ENCODE measurements at regions not wholly inside any gene's neighbourhood (a gene's known extent, or its start where the extent isn't known, plus 50 kb on each side); places are given as distances from the start of the nearest gene placed in this dataset.

- Mint-ChIP-seq H3K36me3 (ENCODE audit: low read depth) (no peaks in the 10 kb centered on the region), H3K27ac (no peak overlapping the region), H3K9me3 (peaks cover 4% of the 10 kb centered on the region), H3K27me3 (ENCODE audit: low read depth) (peaks cover 14% of the 10 kb centered on the region), H3K4me1 (ENCODE audit: low read depth) (no peaks in the 10 kb centered on the region), H3K4me3 (no peak overlapping the region)
- CTCF ChIA-PET = no interaction called here
- DNase-seq = no peak
- intact Hi-C loops (cut with micrococcal nuclease) = no loop called here
Observed at GRCh38 chr3:179503152-179503551, 51.9 kb upstream of the GNB4 start.

GRCh38 chr3:179503640-179504039, 52.4 kb upstream of the GNB4 start:
- intact Hi-C loops (cut with micrococcal nuclease) = no loop called here
- no peaks in the 10 kb centered on the region for H3K36me3 Mint-ChIP-seq (ENCODE audit: low read depth)
- no peak for DNase-seq
- H3K4me3 Mint-ChIP-seq = no peak overlapping the region
- H3K27me3 Mint-ChIP-seq (ENCODE audit: low read depth) = peaks cover 14% of the 10 kb centered on the region
- H3K27ac Mint-ChIP-seq = no peak overlapping the region
- peaks cover 4% of the 10 kb centered on the region for H3K9me3 Mint-ChIP-seq
- H3K4me1 Mint-ChIP-seq (ENCODE audit: low read depth) = no peaks in the 10 kb centered on the region
- CTCF ChIA-PET = no interaction called here

GRCh38 chr3:179504371-179504770, 53.1 kb upstream of the GNB4 start:
- DNase-seq = no peak
- no peaks in the 10 kb centered on the region for H3K36me3 Mint-ChIP-seq (ENCODE audit: low read depth)
- no peaks in the 10 kb centered on the region for H3K4me1 Mint-ChIP-seq (ENCODE audit: low read depth)
- H3K27ac Mint-ChIP-seq = no peak overlapping the region
- intact Hi-C loops (cut with micrococcal nuclease) = no loop called here
- no peak overlapping the region for H3K4me3 Mint-ChIP-seq
- peaks cover 1% of the 10 kb centered on the region for H3K9me3 Mint-ChIP-seq
- CTCF ChIA-PET = interaction anchor here (1.1 kb wide), 1 partner anchor 8 kb away, joined by 3 read pairs; no protein-coding TSS in a partner anchor
- peaks cover 14% of the 10 kb centered on the region for H3K27me3 Mint-ChIP-seq (ENCODE audit: low read depth)

- Mint-ChIP-seq H3K4me1 (ENCODE audit: low read depth) (no peaks in the 10 kb centered on the region), H3K36me3 (ENCODE audit: low read depth) (no peaks in the 10 kb centered on the region), H3K4me3 (no peak overlapping the region), H3K27ac (no peak overlapping the region), H3K9me3 (no peaks in the 10 kb centered on the region), H3K27me3 (ENCODE audit: low read depth) (peaks cover 12% of the 10 kb centered on the region)
- intact Hi-C loops (cut with micrococcal nuclease) = no loop called here
- no peak for DNase-seq
- CTCF ChIA-PET = interaction anchor here (0.7 to 1.1 kb wide), 2 partner anchors 9 to 102 kb away, joined by 3 read pairs; no protein-coding TSS in a partner anchor
Observed at GRCh38 chr3:179505534-179505933, 54.3 kb upstream of the GNB4 start.

GRCh38 chr3:179506792-179507191, 55.5 kb upstream of the GNB4 start:
- CTCF ChIA-PET = no interaction called here
- H3K4me3 Mint-ChIP-seq = no peak overlapping the region
- DNase-seq = no peak
- no peaks in the 10 kb centered on the region for H3K4me1 Mint-ChIP-seq (ENCODE audit: low read depth)
- intact Hi-C loops (cut with micrococcal nuclease) = no loop called here
- no peak overlapping the region for H3K27ac Mint-ChIP-seq
- no peaks in the 10 kb centered on the region for H3K9me3 Mint-ChIP-seq
- no peaks in the 10 kb centered on the region for H3K36me3 Mint-ChIP-seq (ENCODE audit: low read depth)
- H3K27me3 Mint-ChIP-seq (ENCODE audit: low read depth) = peaks cover 12% of the 10 kb centered on the region

GRCh38 chr3:179509701-179510100, 53.0 kb upstream of the ACTL6A start:
- Mint-ChIP-seq H3K4me1 (ENCODE audit: low read depth) (no peaks in the 10 kb centered on the region), H3K27ac (no peak overlapping the region), H3K9me3 (no peaks in the 10 kb centered on the region), H3K36me3 (ENCODE audit: low read depth) (no peaks in the 10 kb centered on the region), H3K4me3 (no peak overlapping the region), H3K27me3 (ENCODE audit: low read depth) (peaks cover 15% of the 10 kb centered on the region)
- DNase-seq = no peak
- CTCF ChIA-PET = no interaction called here
- intact Hi-C loops (cut with micrococcal nuclease) = no loop called here

GRCh38 chr3:179510496-179510895, 52.2 kb upstream of the ACTL6A start:
- Mint-ChIP-seq H3K36me3 (ENCODE audit: low read depth) (no peaks in the 10 kb centered on the region), H3K4me1 (ENCODE audit: low read depth) (no peaks in the 10 kb centered on the region), H3K9me3 (no peaks in the 10 kb centered on the region), H3K27me3 (ENCODE audit: low read depth) (peaks cover 18% of the 10 kb centered on the region), H3K27ac (no peak overlapping the region), H3K4me3 (no peak overlapping the region)
- intact Hi-C loops (cut with micrococcal nuclease) = no loop called here
- CTCF ChIA-PET = no interaction called here
- DNase-seq = no peak

- intact Hi-C loops (cut with micrococcal nuclease) = no loop called here
- Mint-ChIP-seq H3K27me3 (ENCODE audit: low read depth) (peaks cover 12% of the 10 kb centered on the region), H3K4me1 (ENCODE audit: low read depth) (no peaks in the 10 kb centered on the region), H3K4me3 (no peak overlapping the region), H3K27ac (no peak overlapping the region), H3K9me3 (peaks cover 3% of the 10 kb centered on the region), H3K36me3 (ENCODE audit: low read depth) (no peaks in the 10 kb centered on the region)
- DNase-seq = no peak
- CTCF ChIA-PET = no interaction called here
Observed at GRCh38 chr3:179512378-179512777, 50.3 kb upstream of the ACTL6A start.
